VCaP (cell line): ENCODE measurements at regions not wholly inside any gene's neighbourhood (a gene's known extent, or its start where the extent isn't known, plus 50 kb on each side); places are given as distances from the start of the nearest gene placed in this dataset.

Experiments
- H3K27ac ChIP-seq: fragments of 450-650 bp; 2 replicates; pipeline ENCODE4 v1.5.1; 2017
- TF ChIP-seq, protein P1 (sequence below): fragments of 450-650 bp; conservative IDR thresholded peaks from 2 replicates; pipeline ENCODE4 v1.5.1; 2017; ENCODE audit warnings: mild to moderate bottlenecking, moderate library complexity

DNA sequence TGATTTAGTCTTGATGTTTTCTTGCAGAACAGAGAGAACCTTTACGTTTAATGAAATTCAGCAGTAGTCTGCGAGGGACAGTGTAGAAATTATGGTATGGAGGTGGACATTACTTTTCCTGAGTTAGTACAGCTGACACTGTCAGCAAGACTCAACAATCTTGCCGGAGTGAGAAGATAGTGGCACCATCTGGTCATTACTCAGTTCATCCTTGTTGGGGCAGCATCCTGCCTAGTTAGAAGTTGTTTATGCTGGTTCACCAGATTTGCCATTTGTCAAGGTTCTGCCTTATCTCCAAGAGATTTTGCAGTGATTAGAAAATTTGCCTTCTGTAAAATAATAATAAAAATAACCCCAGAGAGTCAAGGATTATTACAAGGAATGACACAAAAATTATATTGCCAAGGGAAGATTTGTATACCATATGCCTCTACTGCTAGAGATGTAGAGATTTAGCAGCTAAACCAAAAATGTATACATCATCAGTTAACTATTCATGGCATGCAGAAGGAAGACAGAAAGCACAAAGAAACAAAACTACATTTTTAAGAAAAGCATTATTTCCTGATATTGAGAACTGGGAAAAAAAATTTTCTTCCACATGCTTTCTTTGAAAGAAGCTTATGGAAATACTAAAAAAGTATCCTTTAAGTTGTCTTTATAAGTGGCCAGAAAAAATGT, 1967.4 kb downstream of the NCAM2 start:
- TF ChIP-seq, protein P1, sequence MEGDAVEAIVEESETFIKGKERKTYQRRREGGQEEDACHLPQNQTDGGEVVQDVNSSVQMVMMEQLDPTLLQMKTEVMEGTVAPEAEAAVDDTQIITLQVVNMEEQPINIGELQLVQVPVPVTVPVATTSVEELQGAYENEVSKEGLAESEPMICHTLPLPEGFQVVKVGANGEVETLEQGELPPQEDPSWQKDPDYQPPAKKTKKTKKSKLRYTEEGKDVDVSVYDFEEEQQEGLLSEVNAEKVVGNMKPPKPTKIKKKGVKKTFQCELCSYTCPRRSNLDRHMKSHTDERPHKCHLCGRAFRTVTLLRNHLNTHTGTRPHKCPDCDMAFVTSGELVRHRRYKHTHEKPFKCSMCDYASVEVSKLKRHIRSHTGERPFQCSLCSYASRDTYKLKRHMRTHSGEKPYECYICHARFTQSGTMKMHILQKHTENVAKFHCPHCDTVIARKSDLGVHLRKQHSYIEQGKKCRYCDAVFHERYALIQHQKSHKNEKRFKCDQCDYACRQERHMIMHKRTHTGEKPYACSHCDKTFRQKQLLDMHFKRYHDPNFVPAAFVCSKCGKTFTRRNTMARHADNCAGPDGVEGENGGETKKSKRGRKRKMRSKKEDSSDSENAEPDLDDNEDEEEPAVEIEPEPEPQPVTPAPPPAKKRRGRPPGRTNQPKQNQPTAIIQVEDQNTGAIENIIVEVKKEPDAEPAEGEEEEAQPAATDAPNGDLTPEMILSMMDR = no peak
- H3K27ac ChIP-seq = no peak overlapping the region

DNA sequence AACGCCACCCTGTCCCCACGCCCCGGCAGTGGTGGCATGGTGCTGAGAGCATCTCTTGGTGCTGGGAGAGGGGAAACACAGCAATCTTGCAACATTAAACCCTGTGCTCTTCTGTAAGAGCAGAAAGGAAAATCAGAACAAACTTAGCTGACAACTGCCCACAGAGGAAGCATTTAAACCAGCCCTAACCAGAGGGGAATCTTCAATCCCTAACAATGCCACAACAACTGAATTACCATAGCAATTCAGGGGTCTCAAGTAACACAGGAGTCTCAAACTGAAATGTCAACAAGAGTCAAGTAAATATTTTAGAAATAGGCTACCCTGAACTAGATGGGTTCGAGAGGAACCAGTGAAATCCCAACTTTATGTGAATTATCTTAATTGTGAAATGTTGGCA, 1983.6 kb downstream of the NCAM2 start:
- H3K27ac ChIP-seq = no peak overlapping the region
- TF ChIP-seq, protein P1 = no peak

DNA sequence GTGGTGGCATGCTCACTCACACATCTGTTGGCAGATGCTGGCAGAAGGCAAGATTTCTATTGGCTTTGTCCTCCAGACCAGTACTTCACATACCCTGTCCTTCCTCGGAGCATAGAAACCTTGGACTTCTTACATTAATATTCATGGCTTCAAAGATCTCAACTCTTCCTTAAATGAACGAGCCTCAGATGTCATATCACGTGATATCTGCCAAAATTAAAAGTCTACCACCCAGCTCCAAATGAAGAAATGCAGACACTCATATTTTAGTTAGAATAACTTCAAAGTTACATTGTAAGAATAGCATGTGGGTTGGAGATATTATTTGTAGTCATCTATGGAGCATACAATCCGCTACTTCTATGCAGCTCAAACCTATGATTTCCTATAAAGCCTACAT, 1994.9 kb downstream of the NCAM2 start:
- H3K27ac ChIP-seq = no peak overlapping the region
- TF ChIP-seq, protein P1 = no peak

DNA sequence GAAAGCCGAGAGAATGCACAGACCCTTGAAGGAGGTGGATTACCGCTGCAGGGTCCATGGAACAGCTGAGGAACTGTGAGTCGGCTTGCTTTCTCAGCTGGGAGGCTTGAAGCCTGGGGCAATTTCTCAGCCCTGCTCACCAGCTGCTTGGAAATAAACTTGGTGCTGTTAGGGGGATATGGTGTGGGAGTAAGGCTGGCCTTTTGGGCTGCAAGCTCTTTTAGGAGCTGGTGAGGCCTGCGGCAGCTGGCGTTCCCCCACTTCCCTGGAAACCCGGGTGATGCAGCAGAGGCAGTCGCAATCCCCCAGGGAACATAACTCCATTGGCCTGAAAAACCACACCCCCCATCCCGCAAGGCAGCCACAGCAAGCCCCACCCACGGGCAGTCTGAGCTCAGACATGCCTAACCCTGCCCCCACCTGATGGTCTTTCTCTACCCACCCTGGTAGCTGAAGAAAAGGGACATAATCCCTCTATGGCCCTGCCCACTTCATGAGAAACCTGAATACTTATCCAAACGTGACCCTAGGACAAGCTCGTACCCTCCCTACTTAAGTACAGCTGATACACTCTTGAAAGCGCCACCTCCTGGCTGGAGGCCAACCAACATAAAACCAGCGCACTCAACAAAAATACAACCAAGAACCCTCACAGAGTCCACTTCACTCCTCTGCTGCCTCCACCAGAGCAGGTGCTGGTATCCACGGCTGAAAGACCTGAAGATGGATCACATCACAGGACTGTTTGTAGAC, 1995.8 kb downstream of the NCAM2 start:
- TF ChIP-seq, protein P1 = no peak
- no peak overlapping the region for H3K27ac ChIP-seq

DNA sequence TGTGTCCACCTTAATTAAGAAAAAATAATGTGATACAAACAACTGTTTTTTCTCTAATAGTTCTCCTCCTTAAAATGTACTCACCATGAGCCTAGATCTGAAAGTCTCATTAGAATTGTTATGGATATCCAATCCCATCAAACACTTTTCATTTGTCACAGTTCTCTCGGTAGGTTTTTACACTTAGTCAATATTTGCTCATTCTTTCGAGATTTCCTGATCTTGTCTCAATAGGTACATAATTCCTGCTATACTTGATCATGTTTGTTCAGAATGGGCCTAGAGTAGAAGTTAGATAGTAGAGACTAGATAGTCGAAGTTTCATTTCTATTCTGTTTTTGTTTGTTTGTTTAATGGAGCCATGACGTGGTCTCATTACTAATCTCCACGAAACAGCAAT, 2005.7 kb downstream of the NCAM2 start:
- no peak overlapping the region for H3K27ac ChIP-seq
- TF ChIP-seq, protein P1 = no peak

DNA sequence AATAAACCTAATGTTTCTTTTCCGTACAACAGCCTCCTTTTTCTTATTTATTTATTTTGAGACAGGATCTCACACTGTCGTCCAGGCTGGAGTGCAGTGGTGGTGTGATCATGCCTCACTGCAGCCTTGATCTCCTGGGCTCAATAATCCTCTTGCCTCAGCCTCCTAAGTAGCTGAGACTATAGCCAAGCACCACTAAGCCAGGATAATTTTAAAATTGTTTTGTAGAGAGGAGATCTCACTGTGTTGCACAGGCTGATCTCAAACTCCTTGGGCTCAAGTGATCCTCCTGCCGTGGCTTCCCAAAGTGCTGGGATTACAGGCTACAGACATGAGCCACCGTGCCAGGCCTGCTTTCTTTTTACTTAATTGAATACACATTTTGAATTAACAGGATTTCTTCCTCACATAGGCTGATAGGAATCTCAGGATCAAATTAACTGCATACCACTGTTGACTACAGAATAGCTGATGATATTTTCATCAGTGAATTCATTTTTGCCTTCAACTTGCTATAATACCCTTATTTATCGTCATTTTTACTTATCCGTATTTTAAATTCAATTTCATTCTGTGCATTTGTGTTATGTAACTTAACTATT, 2010.5 kb downstream of the NCAM2 start:
- no peak overlapping the region for H3K27ac ChIP-seq
- TF ChIP-seq, protein P1 = no peak

DNA sequence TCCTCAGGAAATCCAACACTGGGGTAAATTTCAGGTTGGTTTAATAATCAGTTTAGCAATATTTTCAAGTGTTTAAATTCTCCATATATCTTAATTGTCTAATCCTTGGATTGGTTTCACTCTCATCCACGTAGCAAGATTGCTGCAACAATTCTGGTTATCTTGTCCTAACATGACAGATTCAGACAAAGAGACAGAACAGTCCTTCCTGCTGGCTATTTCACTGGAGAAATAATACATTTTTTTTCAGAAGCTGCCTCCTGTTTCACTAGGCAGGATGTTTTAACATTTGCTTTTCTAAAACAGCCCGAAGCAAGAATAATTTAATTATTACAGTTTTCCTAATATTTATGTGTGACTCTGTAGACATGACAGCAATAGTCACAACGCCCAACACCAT, 2011.2 kb downstream of the NCAM2 start:
- H3K27ac ChIP-seq = no peak overlapping the region

More for the DNA sequence above, 2011.2 kb downstream of the NCAM2 start:
- TF ChIP-seq, protein P1 = no peak
